ENCODE measurements at regions not wholly inside any gene's neighbourhood (a gene's known extent, or its start where the extent isn't known, plus 50 kb on each side); places are given as distances from the start of the nearest gene placed in this dataset.

- TF ChIP-seq POLR2A (IDR thresholded peaks at IDR 0.05) (no peak), CTCF (IDR thresholded peaks at IDR 0.05) (no peak)
Measured at GRCh38 chr4:138086611-138087041, 155.5 kb downstream of the SLC7A11 start.

All from body of pancreas (tissue), 4 donors.